Tibial nerve (tissue), 4 donors: ENCODE measurements at regions not wholly inside any gene's neighbourhood (a gene's known extent, or its start where the extent isn't known, plus 50 kb on each side); places are given as distances from the start of the nearest gene placed in this dataset.

Experiments used
- CTCF ChIP-seq, 5 experiments: fragments of 200-600 bp in 3 of 5; fragments of 450-650 bp in 2 of 5; sonication (generic) in 3 of 5; IDR thresholded peaks; one replicate each; pipeline ENCODE4 v1.5.1; 2016 to 2019; ENCODE audit warnings: antibody characterized with exemption in 5 of 5, mild to moderate bottlenecking in 3 of 5, moderate library complexity in 2 of 5
- EP300 ChIP-seq, 2 donors: sonication (generic); formaldehyde crosslinking; IDR thresholded peaks; one replicate each; pipeline ENCODE4 v1.6.1; 2017; ENCODE audit warnings: antibody characterized with exemption in 2 of 2, mild to moderate bottlenecking in 1 of 2
- POLR2A ChIP-seq, 2 donors: fragments of 450-650 bp; IDR thresholded peaks; one replicate each; pipeline ENCODE4 v1.6.1; 2017; ENCODE audit warnings: antibody characterized with exemption in 2 of 2, mild to moderate bottlenecking in 2 of 2, moderate library complexity in 2 of 2

GRCh38 chr3:157782236-157782635, 279.0 kb upstream of the VEPH1 start:
- TF ChIP-seq POLR2A (IDR thresholded peaks at IDR 0.05) (no peak), CTCF (IDR thresholded peaks at IDR 0.05) (no peak), EP300 (IDR thresholded peaks at IDR 0.05) (no peak)
